ENCODE measurements at regions not wholly inside any gene's neighbourhood (a gene's known extent, or its start where the extent isn't known, plus 50 kb on each side); places are given as distances from the start of the nearest gene placed in this dataset.

DNA sequence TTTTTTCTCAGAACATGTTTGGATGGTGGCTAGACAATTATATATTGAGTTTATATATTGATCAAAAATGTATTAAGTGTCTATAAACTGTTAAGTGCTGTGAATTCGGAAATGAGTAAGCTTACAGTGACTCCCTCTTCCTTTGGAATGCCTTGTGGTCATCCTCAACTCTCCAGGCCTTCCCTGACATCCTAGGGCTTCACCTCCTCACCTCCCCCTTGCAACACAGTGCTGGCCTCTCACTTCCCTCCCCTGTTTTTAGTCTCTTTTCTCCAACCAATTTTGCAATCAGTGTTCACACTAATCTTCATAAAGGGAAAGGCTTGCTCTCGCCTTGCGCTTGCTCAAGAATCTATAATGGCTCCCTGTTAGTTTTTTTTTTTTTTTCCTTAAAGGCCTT, 95.1 kb upstream of the C1orf21 start:
- no peaks in the 10 kb centered on the region for H3K4me1 ChIP-seq (ENCODE audit: insufficient read depth)
- no peak overlapping the region for H3K4me3 ChIP-seq
- H3K4me2 ChIP-seq: no peak overlapping the region
- no peaks in the 10 kb centered on the region for H3K36me3 ChIP-seq (replicated peaks; ENCODE audit: insufficient read depth, low read depth)
- H3K9me2 ChIP-seq (replicated peaks; ENCODE audit: insufficient read depth): no peaks in the 10 kb centered on the region
- H3K9me3 ChIP-seq (ENCODE audit: low read depth): no peaks in the 10 kb centered on the region
- no peak overlapping the region for H3K27ac ChIP-seq
- H3K79me2 ChIP-seq: no peaks in the 10 kb centered on the region
- H2AFZ ChIP-seq: no peak overlapping the region
- no peaks in the 10 kb centered on the region for H3K27me3 ChIP-seq
- TF ChIP-seq EZH2 (IDR thresholded peaks at IDR 0.05; ENCODE audit: borderline replicate concordance) (no peak), EZH2phosphoT487 (IDR thresholded peaks at IDR 0.05; ENCODE audit: low read depth, severe bottlenecking, unreplicated experiment) (no peak)
- TF ChIP-seq, protein P1, sequence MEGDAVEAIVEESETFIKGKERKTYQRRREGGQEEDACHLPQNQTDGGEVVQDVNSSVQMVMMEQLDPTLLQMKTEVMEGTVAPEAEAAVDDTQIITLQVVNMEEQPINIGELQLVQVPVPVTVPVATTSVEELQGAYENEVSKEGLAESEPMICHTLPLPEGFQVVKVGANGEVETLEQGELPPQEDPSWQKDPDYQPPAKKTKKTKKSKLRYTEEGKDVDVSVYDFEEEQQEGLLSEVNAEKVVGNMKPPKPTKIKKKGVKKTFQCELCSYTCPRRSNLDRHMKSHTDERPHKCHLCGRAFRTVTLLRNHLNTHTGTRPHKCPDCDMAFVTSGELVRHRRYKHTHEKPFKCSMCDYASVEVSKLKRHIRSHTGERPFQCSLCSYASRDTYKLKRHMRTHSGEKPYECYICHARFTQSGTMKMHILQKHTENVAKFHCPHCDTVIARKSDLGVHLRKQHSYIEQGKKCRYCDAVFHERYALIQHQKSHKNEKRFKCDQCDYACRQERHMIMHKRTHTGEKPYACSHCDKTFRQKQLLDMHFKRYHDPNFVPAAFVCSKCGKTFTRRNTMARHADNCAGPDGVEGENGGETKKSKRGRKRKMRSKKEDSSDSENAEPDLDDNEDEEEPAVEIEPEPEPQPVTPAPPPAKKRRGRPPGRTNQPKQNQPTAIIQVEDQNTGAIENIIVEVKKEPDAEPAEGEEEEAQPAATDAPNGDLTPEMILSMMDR (IDR thresholded peaks at IDR 0.05; ENCODE audit: poor library complexity): no peak
- DNase-seq (ENCODE audit: low spot score): no peak
- no peaks in the 10 kb centered on the region for H4K20me1 ChIP-seq (ENCODE audit: insufficient read depth, poor library complexity, severe bottlenecking)
- 97% methylated on average over 3 of the region's 3 CpGs for WGBS (ENCODE audit: low lambda C conversion rate, missing lambda C conversion rate)

DNA sequence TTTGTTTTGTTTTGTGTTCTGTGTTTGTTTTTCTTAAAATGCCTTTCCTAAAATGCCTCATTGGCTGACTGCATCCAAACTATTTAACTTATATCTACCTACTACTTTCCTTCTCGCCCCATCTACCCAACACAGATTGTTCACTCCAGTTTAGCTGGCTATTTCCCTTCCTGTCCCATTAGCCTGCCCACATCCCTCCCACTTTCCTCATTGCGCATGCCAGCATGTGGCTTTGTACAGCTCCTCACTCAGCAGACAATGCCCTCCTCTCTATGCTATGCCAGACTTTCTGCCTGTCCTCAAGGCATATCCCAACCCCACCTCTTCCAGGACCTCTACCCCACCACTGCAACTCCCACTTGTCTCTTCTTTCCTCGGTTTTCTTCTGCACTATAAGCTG, 94.7 kb upstream of the C1orf21 start:
- H2AFZ ChIP-seq: no peak overlapping the region
- H3K36me3 ChIP-seq (replicated peaks; ENCODE audit: insufficient read depth, low read depth): no peaks in the 10 kb centered on the region
- no peak for TF ChIP-seq EZH2phosphoT487 (IDR thresholded peaks at IDR 0.05; ENCODE audit: low read depth, severe bottlenecking, unreplicated experiment)
- no peak for TF ChIP-seq EZH2 (IDR thresholded peaks at IDR 0.05; ENCODE audit: borderline replicate concordance)
- TF ChIP-seq, protein P1 (IDR thresholded peaks at IDR 0.05; ENCODE audit: poor library complexity): no peak
- H3K27me3 ChIP-seq: no peaks in the 10 kb centered on the region
- no peaks in the 10 kb centered on the region for H4K20me1 ChIP-seq (ENCODE audit: insufficient read depth, poor library complexity, severe bottlenecking)
- no peak for DNase-seq (ENCODE audit: low spot score)
- H3K79me2 ChIP-seq: no peaks in the 10 kb centered on the region
- no peak overlapping the region for H3K4me3 ChIP-seq
- no peaks in the 10 kb centered on the region for H3K9me2 ChIP-seq (replicated peaks; ENCODE audit: insufficient read depth)
- no peaks in the 10 kb centered on the region for H3K4me1 ChIP-seq (ENCODE audit: insufficient read depth)
- H3K27ac ChIP-seq: no peak overlapping the region
- H3K9me3 ChIP-seq (ENCODE audit: low read depth): no peaks in the 10 kb centered on the region
- H3K4me2 ChIP-seq: no peak overlapping the region
- WGBS (ENCODE audit: low lambda C conversion rate, missing lambda C conversion rate): 94% methylated on average over 3 of the region's 3 CpGs

DNA sequence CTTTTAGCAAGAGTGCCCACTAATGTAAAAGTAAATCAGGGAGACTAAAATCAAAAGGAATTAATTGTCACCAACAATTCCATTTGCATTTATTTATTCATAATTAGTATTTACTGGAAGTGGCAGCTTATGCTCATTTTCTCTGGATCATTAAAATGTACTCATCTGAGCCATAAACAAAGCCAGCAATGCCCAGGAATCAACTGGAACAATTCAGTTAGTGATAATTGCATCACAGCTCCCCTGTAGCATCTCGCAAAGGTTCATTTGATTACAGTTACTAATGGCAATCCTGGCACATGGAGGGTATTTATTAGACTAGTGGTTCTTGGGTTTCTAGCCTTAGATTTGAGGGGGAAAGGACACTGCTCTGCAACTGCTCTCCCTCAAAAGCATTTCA, 92.7 kb upstream of the C1orf21 start:
- Histone ChIP-seq H3K27me3 (no peaks in the 10 kb centered on the region), H2AFZ (no peak overlapping the region), H3K4me2 (no peak overlapping the region), H3K9me3 (ENCODE audit: low read depth) (no peaks in the 10 kb centered on the region), H3K36me3 (replicated peaks; ENCODE audit: insufficient read depth, low read depth) (no peaks in the 10 kb centered on the region), H3K9me2 (replicated peaks; ENCODE audit: insufficient read depth) (no peaks in the 10 kb centered on the region), H3K4me1 (ENCODE audit: insufficient read depth) (no peaks in the 10 kb centered on the region), H3K27ac (no peak overlapping the region), H3K79me2 (no peaks in the 10 kb centered on the region), H3K4me3 (no peak overlapping the region), H4K20me1 (ENCODE audit: insufficient read depth, poor library complexity, severe bottlenecking) (no peaks in the 10 kb centered on the region)
- WGBS (ENCODE audit: low lambda C conversion rate, missing lambda C conversion rate): 100% methylated on average over 1 of the region's 1 CpG
- no peak for DNase-seq (ENCODE audit: low spot score)
- TF ChIP-seq EZH2phosphoT487 (IDR thresholded peaks at IDR 0.05; ENCODE audit: low read depth, severe bottlenecking, unreplicated experiment): no peak
- TF ChIP-seq, protein P1 (IDR thresholded peaks at IDR 0.05; ENCODE audit: poor library complexity): no peak
- TF ChIP-seq EZH2 (IDR thresholded peaks at IDR 0.05; ENCODE audit: borderline replicate concordance): no peak

All from hepatocyte (in vitro differentiated cells).